C4-2B (cell line): ENCODE measurements at regions not wholly inside any gene's neighbourhood (a gene's known extent, or its start where the extent isn't known, plus 50 kb on each side); places are given as distances from the start of the nearest gene placed in this dataset.
"Not testable (repeated sequence)": the region's sequence is repeated elsewhere in the genome, so short reads cannot be mapped to it uniquely, and the experiment has no call there.

Experiments
- ZFX ChIP-seq: fragments of 450-650 bp; IDR thresholded peaks from 2 replicates; pipeline ENCODE4 v1.6.1; 2017
- TF ChIP-seq, protein P1 (sequence below): fragments of 450-650 bp; conservative IDR thresholded peaks from 2 replicates; pipeline ENCODE4 v1.5.1; 2017; ENCODE audit warnings: mild to moderate bottlenecking

DNA sequence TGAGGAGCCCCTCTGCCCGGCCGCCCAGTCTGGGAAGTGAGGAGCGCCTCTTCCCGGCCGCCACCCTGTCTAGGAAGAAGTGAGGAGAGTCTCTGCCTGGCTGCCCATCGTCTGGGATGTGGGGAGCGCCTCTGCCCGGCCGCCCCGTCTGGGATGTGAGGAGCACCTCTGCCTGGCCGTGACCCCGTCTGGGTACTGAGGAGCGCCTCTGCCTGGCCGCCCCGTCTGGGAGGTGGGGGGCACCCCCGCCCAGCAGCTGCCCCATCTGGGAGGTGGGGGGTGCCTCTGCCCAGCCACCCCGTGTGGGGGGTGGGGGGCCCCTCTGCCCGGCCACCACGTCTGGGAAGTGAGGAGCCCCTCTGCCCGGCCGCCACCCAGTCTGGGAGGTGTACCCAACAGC lies 293.9 kb downstream of the SI start:
- TF ChIP-seq, protein P1, sequence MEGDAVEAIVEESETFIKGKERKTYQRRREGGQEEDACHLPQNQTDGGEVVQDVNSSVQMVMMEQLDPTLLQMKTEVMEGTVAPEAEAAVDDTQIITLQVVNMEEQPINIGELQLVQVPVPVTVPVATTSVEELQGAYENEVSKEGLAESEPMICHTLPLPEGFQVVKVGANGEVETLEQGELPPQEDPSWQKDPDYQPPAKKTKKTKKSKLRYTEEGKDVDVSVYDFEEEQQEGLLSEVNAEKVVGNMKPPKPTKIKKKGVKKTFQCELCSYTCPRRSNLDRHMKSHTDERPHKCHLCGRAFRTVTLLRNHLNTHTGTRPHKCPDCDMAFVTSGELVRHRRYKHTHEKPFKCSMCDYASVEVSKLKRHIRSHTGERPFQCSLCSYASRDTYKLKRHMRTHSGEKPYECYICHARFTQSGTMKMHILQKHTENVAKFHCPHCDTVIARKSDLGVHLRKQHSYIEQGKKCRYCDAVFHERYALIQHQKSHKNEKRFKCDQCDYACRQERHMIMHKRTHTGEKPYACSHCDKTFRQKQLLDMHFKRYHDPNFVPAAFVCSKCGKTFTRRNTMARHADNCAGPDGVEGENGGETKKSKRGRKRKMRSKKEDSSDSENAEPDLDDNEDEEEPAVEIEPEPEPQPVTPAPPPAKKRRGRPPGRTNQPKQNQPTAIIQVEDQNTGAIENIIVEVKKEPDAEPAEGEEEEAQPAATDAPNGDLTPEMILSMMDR, result not testable (repeated sequence)
- not testable (repeated sequence) for TF ChIP-seq ZFX
